Ovary (tissue), 7 donors: ENCODE measurements at regions not wholly inside any gene's neighbourhood (a gene's known extent, or its start where the extent isn't known, plus 50 kb on each side); places are given as distances from the start of the nearest gene placed in this dataset.

Source experiments
- DNase-seq, 5 donors: peaks; one replicate each; pipeline ENCODE4 v3.0.0-alpha.2; 2019 to 2020
- H3K27ac ChIP-seq, 2 donors: fragments of 200-600 bp; one replicate each; pipeline versions ENCODE4 v1.5.1 to v1.8.0; 2019 to 2022
- H3K27me3 ChIP-seq: fragments of 200-600 bp; one replicate; pipeline ENCODE4 v1.8.0; 2022
- H3K36me3 ChIP-seq: fragments of 200-600 bp; sonication (generic); one replicate; pipeline ENCODE4 v1.5.1; 2019
- H3K4me1 ChIP-seq: one replicate; pipeline ENCODE4 v1.8.1; 2013; ENCODE audit warnings: mild to moderate bottlenecking, moderate library complexity; ENCODE audit not compliant: insufficient read depth
- H3K4me3 ChIP-seq: fragments of 200-600 bp; sonication (generic); one replicate; pipeline ENCODE4 v1.5.1; 2017
- H3K9me3 ChIP-seq, 2 donors: fragments of 200-600 bp in 1 of 2; sonication (generic) in 1 of 2; one replicate each; pipeline versions ENCODE4 v1.5.1 to v1.8.1; 2013 to 2019; ENCODE audit warnings: mild to moderate bottlenecking in 1 of 2, moderate library complexity in 1 of 2
- CTCF ChIP-seq, 3 donors: fragments of 450-650 bp in 2 of 3; fragments of 200-600 bp in 1 of 3; IDR thresholded peaks; one replicate each; pipeline versions ENCODE4 v1.5.1 to v1.8.0; 2016 to 2022; ENCODE audit warnings: antibody characterized with exemption in 3 of 3, mild to moderate bottlenecking in 1 of 3
- EP300 ChIP-seq: sonication (generic); formaldehyde crosslinking; IDR thresholded peaks from one replicate; pipeline ENCODE4 v1.6.1; 2017; ENCODE audit warnings: antibody characterized with exemption
- POLR2A ChIP-seq: fragments of 450-650 bp; IDR thresholded peaks from one replicate; pipeline ENCODE4 v1.6.1; 2017; ENCODE audit warnings: antibody characterized with exemption, mild to moderate bottlenecking, moderate library complexity
- WGBS, 3 donors: extraction: QIAGEN DNeasy Blood & Tissue Kit in 1 of 3; methylation state at CpG; one replicate each; pipeline versions ENCODE4 v1.1.5 to v1.1.7; 2013 to 2017; 5-methylcytosine and 5-hydroxymethylcytosine counted together
- intact Hi-C, 4 donors: fragments of 100-400 bp; cut with DNase I; formaldehyde crosslinking; loops; one replicate each; pipeline versions ENCODE4 v1.11.0 to v1.15.1; 2022 to 2023
- donor health status: DM: no; HTN: no; CAD: no; lungs with moderate emphysema.
- donor health status: DM: no; HTN: no; CAD: no.
- donor health status: Bipolar disorder and iron deficiency.
- donor health status: DM: no; HTN: no; CAD: no.
- donor health status: DM: yes; HTN: yes; CAD: no.

GRCh38 chr16:65661558-65661957 lies 539.7 kb upstream of the CDH11 start:
- TF ChIP-seq CTCF (IDR thresholded peaks at IDR 0.05) = no peak
- no peaks in the 10 kb centered on the region for H3K27me3 ChIP-seq
- H3K36me3 ChIP-seq = no peaks in the 10 kb centered on the region
- no peak for DNase-seq
- no peak overlapping the region for H3K27ac ChIP-seq
- no peaks in the 10 kb centered on the region for H3K4me1 ChIP-seq
- intact Hi-C loops = no loop called here
- no peak overlapping the region for H3K4me3 ChIP-seq
- H3K9me3 ChIP-seq = no peaks in the 10 kb centered on the region
- 90 to 96% (median 94%) methylated on average over 5 of the region's 5 CpGs for WGBS, 3 donors

DNA sequence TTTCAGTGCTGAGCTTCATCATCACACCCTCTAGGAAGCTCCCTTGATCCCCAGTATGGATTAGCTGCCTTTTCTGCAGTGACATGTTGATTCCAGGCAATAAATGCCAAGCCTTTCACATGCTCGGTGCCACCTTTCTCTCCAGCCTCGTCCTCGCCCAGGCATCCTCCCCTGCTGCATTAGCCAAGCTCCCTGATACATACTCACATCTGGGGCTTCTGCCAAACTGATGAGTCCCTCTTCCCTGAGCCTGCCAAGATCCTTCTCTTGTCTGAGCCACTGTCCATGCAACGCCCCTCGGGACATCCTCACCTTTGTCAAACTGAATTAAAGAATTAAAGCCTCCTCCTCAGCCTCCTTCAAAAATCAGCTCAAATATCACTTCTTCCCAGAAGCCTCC lies 538.5 kb upstream of the CDH11 start:
- 70 to 73% (median 70%) methylated on average over 5 of the region's 5 CpGs for WGBS, 3 donors
- Histone ChIP-seq H3K27me3 (no peaks in the 10 kb centered on the region), H3K36me3 (no peaks in the 10 kb centered on the region), H3K9me3 (no peaks in the 10 kb centered on the region), H3K4me3 (no peak overlapping the region), H3K4me1 (no peaks in the 10 kb centered on the region), H3K27ac (no peak overlapping the region)
- intact Hi-C loops = no loop called here
- no peak for TF ChIP-seq EP300
- no peak for TF ChIP-seq POLR2A
- TF ChIP-seq CTCF (IDR thresholded peaks at IDR 0.05) = no peak
- no peak for DNase-seq

- TF ChIP-seq POLR2A (no peak), CTCF (IDR thresholded peaks at IDR 0.05) (no peak), EP300 (no peak)
- H3K27me3 ChIP-seq = no peaks in the 10 kb centered on the region
- no peak overlapping the region for H3K27ac ChIP-seq
- H3K9me3 ChIP-seq = no peaks in the 10 kb centered on the region
- no peak overlapping the region for H3K4me3 ChIP-seq
- 94 to 97% (median 97%) methylated on average over 7 of the region's 7 CpGs for WGBS, 3 donors
- H3K36me3 ChIP-seq = no peaks in the 10 kb centered on the region
- no peak for DNase-seq
- intact Hi-C loops = no loop called here
- no peaks in the 10 kb centered on the region for H3K4me1 ChIP-seq
These were observed 537.9 kb upstream of the CDH11 start for GRCh38 chr16:65659758-65660157.

DNA sequence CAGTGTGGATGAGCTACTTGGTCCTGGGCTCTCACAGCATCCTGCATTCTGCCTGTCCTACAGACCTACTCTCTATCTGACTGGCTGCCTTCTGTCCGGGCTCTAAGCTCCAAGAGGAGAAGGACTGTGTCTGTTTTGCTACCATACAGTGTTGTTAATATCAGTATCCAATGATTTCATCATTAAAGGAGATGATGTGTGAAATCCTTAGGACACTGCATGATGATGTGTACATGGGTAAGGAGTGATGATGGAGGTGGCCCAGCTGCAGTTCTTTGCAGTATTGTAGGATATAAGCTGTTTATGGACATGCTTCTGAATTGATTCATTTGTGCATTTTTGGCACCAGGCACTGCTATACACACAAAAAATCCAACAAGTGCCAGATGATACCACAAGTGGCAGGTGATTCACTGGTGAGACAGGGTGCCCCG lies 536.9 kb upstream of the CDH11 start:
- intact Hi-C loops = no loop called here
- DNase-seq = no peak
- H3K4me1 ChIP-seq = no peaks in the 10 kb centered on the region
- 88 to 90% (median 90%) methylated on average over 2 of the region's 2 CpGs for WGBS, 3 donors
- H3K9me3 ChIP-seq = no peaks in the 10 kb centered on the region
- H3K27me3 ChIP-seq = no peaks in the 10 kb centered on the region
- no peak overlapping the region for H3K4me3 ChIP-seq
- no peak overlapping the region for H3K27ac ChIP-seq
- TF ChIP-seq CTCF (IDR thresholded peaks at IDR 0.05) (no peak), POLR2A (no peak), EP300 (no peak)
- no peaks in the 10 kb centered on the region for H3K36me3 ChIP-seq

DNA sequence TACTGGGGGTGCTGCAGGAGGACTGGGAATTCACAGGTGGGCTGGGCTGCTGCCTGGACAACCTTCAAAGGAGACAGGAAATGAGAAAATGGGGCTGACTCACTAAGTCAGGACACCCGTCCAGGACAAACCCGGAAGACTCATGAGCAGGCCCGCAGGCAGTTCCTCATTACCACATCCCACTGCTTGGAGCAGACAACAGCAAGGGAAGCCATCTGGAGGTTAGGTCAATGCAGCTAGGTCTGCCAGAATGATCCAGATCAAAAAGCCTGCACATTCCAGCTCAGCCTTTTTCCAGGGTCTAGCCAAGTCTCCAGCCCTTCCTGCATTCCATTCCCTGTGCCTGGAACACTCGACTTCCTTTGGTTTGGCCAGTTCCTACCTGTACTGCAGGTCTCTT lies 536.5 kb upstream of the CDH11 start:
- H3K27me3 ChIP-seq = no peaks in the 10 kb centered on the region
- no peak overlapping the region for H3K4me3 ChIP-seq
- intact Hi-C loops = no loop called here
- TF ChIP-seq POLR2A (no peak), CTCF (IDR thresholded peaks at IDR 0.05) (no peak), EP300 (no peak)
- no peak overlapping the region for H3K27ac ChIP-seq
- no peak for DNase-seq
- 22 to 34% (median 28%) methylated on average over 4 of the region's 4 CpGs for WGBS, 3 donors
- no peaks in the 10 kb centered on the region for H3K4me1 ChIP-seq
- H3K36me3 ChIP-seq = no peaks in the 10 kb centered on the region
- H3K9me3 ChIP-seq = no peaks in the 10 kb centered on the region
